ENCODE measurements at regions not wholly inside any gene's neighbourhood (a gene's known extent, or its start where the extent isn't known, plus 50 kb on each side); places are given as distances from the start of the nearest gene placed in this dataset.

GRCh38 chr4:35461931-35462659 is 782.2 kb downstream of the ARAP2 start:
- no peaks in the 10 kb centered on the region for H4K20me1 ChIP-seq (ENCODE audit: low read depth)
- no peaks in the 10 kb centered on the region for H3F3A ChIP-seq (ENCODE audit: low read depth)
- no peaks in the 10 kb centered on the region for H3K79me2 ChIP-seq (ENCODE audit: low read depth)
- Mint-ChIP-seq H3K27me3 (ENCODE audit: insufficient read depth, low read depth) (no peaks in the 10 kb centered on the region), H3K9me3 (peaks cover 8% of the 10 kb centered on the region), H3K4me3 (no peak overlapping the region), H3K27ac (no peak overlapping the region), H3K4me1 (no peaks in the 10 kb centered on the region), H3K36me3 (no peaks in the 10 kb centered on the region)
- H3K27me3 ChIP-seq: no peaks in the 10 kb centered on the region
- H3K27ac ChIP-seq: no peak overlapping the region
- H3K4me3 ChIP-seq: no peak overlapping the region
- H3K4me2 ChIP-seq: no peak overlapping the region
- peak; percentile 4 for DNase-seq (ENCODE audit: low spot score)
- no peaks in the 10 kb centered on the region for H3K9me3 ChIP-seq (ENCODE audit: low read depth)
- H3K4me1 ChIP-seq: no peaks in the 10 kb centered on the region
- no peak overlapping the region for H3K9ac ChIP-seq
- H3K36me3 ChIP-seq: no peaks in the 10 kb centered on the region
- TF ChIP-seq EZH2phosphoT487 (IDR thresholded peaks at IDR 0.05): no peak
- peak; percentile 16 for TF ChIP-seq CTCF (IDR thresholded peaks at IDR 0.05)
- TF ChIP-seq EZH2 (IDR thresholded peaks at IDR 0.05): no peak
- H2AFZ ChIP-seq (replicated peaks): no peak overlapping the region

GRCh38 chr4:35463251-35463952 is 780.9 kb downstream of the ARAP2 start:
- Mint-ChIP-seq H3K4me1 (no peaks in the 10 kb centered on the region), H3K27me3 (ENCODE audit: insufficient read depth, low read depth) (no peaks in the 10 kb centered on the region), H3K4me3 (no peak overlapping the region), H3K27ac (no peak overlapping the region), H3K9me3 (peaks cover 8% of the 10 kb centered on the region), H3K36me3 (no peaks in the 10 kb centered on the region)
- peak; percentile 39 for DNase-seq (ENCODE audit: low spot score)
- H3K4me1 ChIP-seq: no peaks in the 10 kb centered on the region
- TF ChIP-seq CTCF (IDR thresholded peaks at IDR 0.05) (peak; percentile 9), EZH2phosphoT487 (IDR thresholded peaks at IDR 0.05) (no peak)
- H3K36me3 ChIP-seq: no peaks in the 10 kb centered on the region
- H3K79me2 ChIP-seq (ENCODE audit: low read depth): no peaks in the 10 kb centered on the region
- no peaks in the 10 kb centered on the region for H3K27me3 ChIP-seq
- H3K27ac ChIP-seq: no peak overlapping the region
- H4K20me1 ChIP-seq (ENCODE audit: low read depth): no peaks in the 10 kb centered on the region
- H2AFZ ChIP-seq (replicated peaks): peak overlapping the region; percentile 97
- no peak overlapping the region for H3K9ac ChIP-seq
- H3K4me3 ChIP-seq: no peak overlapping the region
- no peaks in the 10 kb centered on the region for H3F3A ChIP-seq (ENCODE audit: low read depth)
- no peak overlapping the region for H3K4me2 ChIP-seq
- no peaks in the 10 kb centered on the region for H3K9me3 ChIP-seq (ENCODE audit: low read depth)

- H3K27ac Mint-ChIP-seq: no peak overlapping the region
- Histone ChIP-seq H3K79me2 (ENCODE audit: low read depth) (no peaks in the 10 kb centered on the region), H3K27me3 (no peaks in the 10 kb centered on the region), H3K9me3 (ENCODE audit: low read depth) (no peaks in the 10 kb centered on the region), H3K9ac (no peak overlapping the region), H3K4me1 (no peaks in the 10 kb centered on the region), H3K36me3 (no peaks in the 10 kb centered on the region), H4K20me1 (ENCODE audit: low read depth) (no peaks in the 10 kb centered on the region), H3K4me3 (no peak overlapping the region), H3K27ac (no peak overlapping the region), H3F3A (ENCODE audit: low read depth) (no peaks in the 10 kb centered on the region), H2AFZ (replicated peaks) (peak overlapping the region; percentile 19), H3K4me2 (no peak overlapping the region)
- no peaks in the 10 kb centered on the region for H3K36me3 Mint-ChIP-seq
- H3K9me3 Mint-ChIP-seq: no peaks in the 10 kb centered on the region
- no peak for DNase-seq (ENCODE audit: low spot score)
- no peaks in the 10 kb centered on the region for H3K4me1 Mint-ChIP-seq
- H3K27me3 Mint-ChIP-seq (ENCODE audit: insufficient read depth, low read depth): no peaks in the 10 kb centered on the region
- TF ChIP-seq CTCF (IDR thresholded peaks at IDR 0.05) (no peak), EZH2phosphoT487 (IDR thresholded peaks at IDR 0.05) (no peak), EZH2 (IDR thresholded peaks at IDR 0.05) (no peak)
- no peak overlapping the region for H3K4me3 Mint-ChIP-seq
These were observed 779.3 kb downstream of the ARAP2 start for GRCh38 chr4:35464964-35465528.

Data from neural progenitor cell (in vitro differentiated cells).